ENCODE measurements at regions not wholly inside any gene's neighbourhood (a gene's known extent, or its start where the extent isn't known, plus 50 kb on each side); places are given as distances from the start of the nearest gene placed in this dataset.

GRCh38 chr5:163105456-163105855, 331.9 kb upstream of the CCNG1 start:
- ATAC-seq (no peak), DNase-seq (ENCODE audit: low read depth, low spot score) (no peak)
- Histone ChIP-seq H3K27ac (ENCODE audit: low read length) (no peak overlapping the region), H3K4me1 (ENCODE audit: control insufficient read depth, insufficient read depth, low read length) (no peaks in the 10 kb centered on the region), H3K27me3 (ENCODE audit: control insufficient read depth, insufficient read depth, low read length) (no peaks in the 10 kb centered on the region), H3K36me3 (ENCODE audit: control insufficient read depth, insufficient read depth, low read length) (no peaks in the 10 kb centered on the region), H3K4me3 (ENCODE audit: low read depth in 2 of 2, low read length in 2 of 2) (no peak overlapping the region), H3K9me3 (ENCODE audit: control insufficient read depth, insufficient read depth, low read depth, low read length) (no peaks in the 10 kb centered on the region)
- TF ChIP-seq TCF7L2 (IDR thresholded peaks at IDR 0.05; ENCODE audit: low read depth, low read length) (no peak), POLR2AphosphoS5 (IDR thresholded peaks at IDR 0.05; ENCODE audit: low read depth, low read length) (no peak), REST (IDR thresholded peaks at IDR 0.05; ENCODE audit: insufficient read depth in 1 of 2, low read depth in 2 of 2, low read length in 1 of 2) (no peak)
- no TSS peak for BruUV-seq (replicated peaks)
- in situ Hi-C loops (cut with HindIII; ENCODE audit: low pct_unique_long_range_greater_than_20kb, low sequenced_read_pairs): no loop called here
- intact Hi-C loops (cut with micrococcal nuclease; ENCODE audit: unreplicated experiment): no loop called here
- CTCF ChIA-PET: no interaction called here
- POLR2A ChIA-PET: no interaction called here

GRCh38 chr5:163106098-163106497, 331.3 kb upstream of the CCNG1 start:
- no peaks in the 10 kb centered on the region for H3K9me3 ChIP-seq (ENCODE audit: control insufficient read depth, insufficient read depth, low read depth, low read length)
- no peak for ATAC-seq
- in situ Hi-C loops (cut with HindIII; ENCODE audit: low pct_unique_long_range_greater_than_20kb, low sequenced_read_pairs) (no loop called here), intact Hi-C loops (cut with micrococcal nuclease; ENCODE audit: unreplicated experiment) (no loop called here)
- no peak for DNase-seq (ENCODE audit: low read depth, low spot score)
- no peaks in the 10 kb centered on the region for H3K4me1 ChIP-seq (ENCODE audit: control insufficient read depth, insufficient read depth, low read length)
- BruUV-seq (replicated peaks): no TSS peak
- TF ChIP-seq CTCF (IDR thresholded peaks at IDR 0.05) (no peak), TCF7L2 (IDR thresholded peaks at IDR 0.05; ENCODE audit: low read depth, low read length) (no peak), SIN3A (IDR thresholded peaks at IDR 0.05; ENCODE audit: borderline replicate concordance, insufficient read depth, low read depth, low read length) (no peak), REST (IDR thresholded peaks at IDR 0.05; ENCODE audit: insufficient read depth in 1 of 2, low read depth in 2 of 2, low read length in 1 of 2) (no peak), POLR2AphosphoS5 (IDR thresholded peaks at IDR 0.05; ENCODE audit: low read depth, low read length) (no peak)
- no peak overlapping the region for H3K27ac ChIP-seq (ENCODE audit: low read length)
- ChIA-PET CTCF (no interaction called here), POLR2A (no interaction called here)
- no peaks in the 10 kb centered on the region for H3K27me3 ChIP-seq (ENCODE audit: control insufficient read depth, insufficient read depth, low read length)
- no peaks in the 10 kb centered on the region for H3K36me3 ChIP-seq (ENCODE audit: control insufficient read depth, insufficient read depth, low read length)
- no peak overlapping the region for H3K4me3 ChIP-seq (ENCODE audit: low read depth in 2 of 2, low read length in 2 of 2)

All from Panc1 (cell line).